Astrocyte (in vitro differentiated cells and primary cell): ENCODE measurements at regions not wholly inside any gene's neighbourhood (a gene's known extent, or its start where the extent isn't known, plus 50 kb on each side); places are given as distances from the start of the nearest gene placed in this dataset.

Experiments used
- CTCF ChIP-seq: IDR thresholded peaks from 2 replicates; pipeline ENCODE4 v1.5.1; 2011; ENCODE audit warnings: low read depth, mild to moderate bottlenecking, inconsistent platforms, low read length, moderate library complexity; ENCODE audit not compliant: insufficient read depth
- EZH2 ChIP-seq: IDR thresholded peaks from 2 replicates; pipeline ENCODE4 v1.6.1; 2012; ENCODE audit warnings: mild to moderate bottlenecking, low read length, inconsistent platforms; ENCODE audit not compliant: insufficient read depth

GRCh38 chr1:228956864-228957263, 221.6 kb downstream of the RHOU start:
- TF ChIP-seq CTCF (no peak), EZH2 (no peak)
